Left lung (tissue), 4 donors: ENCODE measurements at regions not wholly inside any gene's neighbourhood (a gene's known extent, or its start where the extent isn't known, plus 50 kb on each side); places are given as distances from the start of the nearest gene placed in this dataset.
"Not testable (repeated sequence)": the region's sequence is repeated elsewhere in the genome, so short reads cannot be mapped to it uniquely, and the experiment has no call there.

Source experiments
- ATAC-seq: fragments of 200-7000 bp; cut with Tn5 transposase; one replicate; pipeline ENCODE4 v1.9.1; 2020; ENCODE audit warnings: moderate library complexity
- DNase-seq, 4 donors: peaks; one replicate each; pipeline ENCODE4 v3.0.0-alpha.2; 2013 to 2020
- H3K27ac ChIP-seq, 2 donors: fragments of 200-600 bp; sonication (generic) in 1 of 2; one replicate each; pipeline versions ENCODE4 v1.5.0 to v1.8.0; 2020 to 2021
- H3K27me3 ChIP-seq, 2 donors: fragments of 200-600 bp; sonication (generic) in 1 of 2; one replicate each; pipeline versions ENCODE4 v1.5.0 to v1.8.0; 2020 to 2021
- H3K36me3 ChIP-seq, 2 donors: fragments of 200-600 bp; sonication (generic) in 1 of 2; one replicate each; pipeline versions ENCODE4 v1.5.0 to v1.8.0; 2020 to 2021
- H3K4me1 ChIP-seq, 2 donors: fragments of 200-600 bp; one replicate each; pipeline ENCODE4 v1.8.0; 2021
- H3K4me3 ChIP-seq, 2 donors: fragments of 200-600 bp; sonication (generic) in 1 of 2; one replicate each; pipeline versions ENCODE4 v1.5.0 to v1.8.0; 2020 to 2021; ENCODE audit warnings: mild to moderate bottlenecking in 1 of 2
- H3K9me3 ChIP-seq, 2 donors: fragments of 200-600 bp; sonication (generic) in 1 of 2; one replicate each; pipeline versions ENCODE4 v1.5.0 to v1.8.0; 2020 to 2021
- intact Hi-C, 2 donors: fragments of 100-400 bp; cut with DNase I; formaldehyde crosslinking; loops; one replicate each; pipeline versions ENCODE4 v1.11.2 to v1.14.2; 2022
- TF ChIP-seq, protein P1 (sequence below), 2 donors: fragments of 200-600 bp; sonication (generic) in 1 of 2; IDR thresholded peaks; one replicate each; pipeline versions ENCODE4 v1.5.0 to v1.8.0; 2021; ENCODE audit warnings: antibody characterized with exemption in 2 of 2
- donor health status: DM: no; HTN: yes; CAD: no.
- donor health status: DM: no; HTN: no; CAD: no.

DNA sequence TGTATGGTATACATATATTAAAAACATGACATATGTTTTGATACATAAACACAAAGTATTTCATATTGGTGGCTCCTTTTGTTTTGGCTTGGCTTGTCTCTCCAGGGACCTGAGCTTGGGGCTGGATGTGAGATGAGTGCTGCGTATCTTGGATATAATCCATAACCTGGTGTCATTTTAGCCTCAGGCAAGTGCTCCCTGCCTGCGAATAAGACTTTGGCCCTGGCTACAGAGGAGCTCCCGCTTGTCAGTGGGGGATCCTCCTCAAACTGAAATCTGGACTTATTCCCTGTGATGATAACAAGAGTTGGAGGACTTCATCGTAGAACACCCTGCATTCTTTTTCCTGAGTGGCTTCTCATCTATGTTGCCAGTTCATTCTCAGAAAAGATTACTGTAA, 341.7 kb upstream of the CLINT1 start:
- no peaks in the 10 kb centered on the region for H3K36me3 ChIP-seq
- H3K9me3 ChIP-seq, result no peaks in the 10 kb centered on the region
- no peaks in the 10 kb centered on the region for H3K4me1 ChIP-seq
- ATAC-seq (no peak), DNase-seq (no peak)
- TF ChIP-seq, protein P1, sequence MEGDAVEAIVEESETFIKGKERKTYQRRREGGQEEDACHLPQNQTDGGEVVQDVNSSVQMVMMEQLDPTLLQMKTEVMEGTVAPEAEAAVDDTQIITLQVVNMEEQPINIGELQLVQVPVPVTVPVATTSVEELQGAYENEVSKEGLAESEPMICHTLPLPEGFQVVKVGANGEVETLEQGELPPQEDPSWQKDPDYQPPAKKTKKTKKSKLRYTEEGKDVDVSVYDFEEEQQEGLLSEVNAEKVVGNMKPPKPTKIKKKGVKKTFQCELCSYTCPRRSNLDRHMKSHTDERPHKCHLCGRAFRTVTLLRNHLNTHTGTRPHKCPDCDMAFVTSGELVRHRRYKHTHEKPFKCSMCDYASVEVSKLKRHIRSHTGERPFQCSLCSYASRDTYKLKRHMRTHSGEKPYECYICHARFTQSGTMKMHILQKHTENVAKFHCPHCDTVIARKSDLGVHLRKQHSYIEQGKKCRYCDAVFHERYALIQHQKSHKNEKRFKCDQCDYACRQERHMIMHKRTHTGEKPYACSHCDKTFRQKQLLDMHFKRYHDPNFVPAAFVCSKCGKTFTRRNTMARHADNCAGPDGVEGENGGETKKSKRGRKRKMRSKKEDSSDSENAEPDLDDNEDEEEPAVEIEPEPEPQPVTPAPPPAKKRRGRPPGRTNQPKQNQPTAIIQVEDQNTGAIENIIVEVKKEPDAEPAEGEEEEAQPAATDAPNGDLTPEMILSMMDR (IDR thresholded peaks at IDR 0.05), result no peak
- H3K27ac ChIP-seq, result no peak overlapping the region
- intact Hi-C loops, result no loop called here
- H3K27me3 ChIP-seq, result no peaks in the 10 kb centered on the region
- no peak overlapping the region for H3K4me3 ChIP-seq

DNA sequence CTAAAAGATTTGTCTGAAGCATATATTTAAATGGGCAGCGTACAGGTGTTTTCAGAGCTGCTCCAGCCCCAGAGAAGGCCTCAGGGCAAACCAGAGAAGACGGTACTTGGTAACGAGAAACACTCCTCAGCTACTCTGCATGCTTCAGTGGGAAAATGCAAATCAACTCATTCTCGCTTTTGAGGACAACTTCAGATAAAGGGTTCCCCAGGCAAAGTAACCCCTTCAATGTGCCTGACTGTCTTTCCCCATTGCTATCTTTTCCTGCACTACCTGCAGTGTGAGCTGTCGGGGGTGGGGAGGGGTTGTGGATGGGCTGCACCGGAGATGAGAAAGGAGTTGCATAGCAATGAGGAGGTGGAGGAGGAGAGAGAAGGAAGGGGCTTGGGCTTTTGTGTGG, 339.7 kb upstream of the CLINT1 start:
- H3K4me3 ChIP-seq, result no peak overlapping the region
- H3K9me3 ChIP-seq, result no peaks in the 10 kb centered on the region
- no peaks in the 10 kb centered on the region for H3K36me3 ChIP-seq
- TF ChIP-seq, protein P1 (IDR thresholded peaks at IDR 0.05), result no peak
- no peak overlapping the region for H3K27ac ChIP-seq
- ATAC-seq (no peak), DNase-seq (no peak)
- intact Hi-C loops, result no loop called here
- no peaks in the 10 kb centered on the region for H3K27me3 ChIP-seq
- no peaks in the 10 kb centered on the region for H3K4me1 ChIP-seq

DNA sequence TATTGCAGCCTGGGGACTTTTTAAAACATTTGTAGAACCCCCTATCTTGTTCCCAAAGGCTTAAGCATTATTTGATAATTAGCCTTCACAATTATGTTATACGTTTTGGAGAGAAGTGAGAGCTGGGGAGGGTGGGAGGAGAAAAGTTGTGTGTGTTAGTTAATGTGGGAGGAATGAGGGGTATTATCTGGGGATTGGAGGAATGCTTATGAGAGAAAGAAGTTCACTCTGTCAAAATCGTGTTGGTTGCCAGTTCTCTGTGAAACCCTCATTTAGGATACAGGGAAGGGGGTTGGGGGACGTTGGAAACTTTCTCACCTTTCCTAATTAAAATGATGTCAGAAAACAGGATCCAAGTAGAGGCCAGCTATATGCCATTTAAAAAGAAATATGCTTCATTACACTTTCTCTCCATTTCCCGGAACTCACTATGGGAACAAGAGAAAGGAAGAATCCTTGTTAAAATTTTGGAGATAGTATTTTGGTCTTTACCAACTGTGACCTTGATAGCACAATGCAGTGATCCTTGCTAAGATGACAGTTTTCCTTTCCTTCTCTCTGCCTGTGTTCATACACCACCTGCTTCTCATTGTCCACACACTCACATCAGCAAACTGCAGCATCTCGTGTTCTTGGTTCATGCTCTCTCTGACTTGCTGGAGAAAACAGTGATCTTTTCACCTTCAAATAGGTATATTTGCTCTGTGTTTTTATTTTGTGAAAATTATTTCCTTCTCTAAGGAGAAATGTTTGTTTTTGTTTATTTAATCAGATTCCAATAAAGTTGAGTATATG, 336.7 kb upstream of the CLINT1 start:
- ATAC-seq (no peak), DNase-seq (no peak)
- no peaks in the 10 kb centered on the region for H3K27me3 ChIP-seq
- no peaks in the 10 kb centered on the region for H3K4me1 ChIP-seq
- no peaks in the 10 kb centered on the region for H3K9me3 ChIP-seq
- no peaks in the 10 kb centered on the region for H3K36me3 ChIP-seq
- TF ChIP-seq, protein P1 (IDR thresholded peaks at IDR 0.05), result no peak
- intact Hi-C loops, result no loop called here
- no peak overlapping the region for H3K27ac ChIP-seq
- H3K4me3 ChIP-seq, result no peak overlapping the region

DNA sequence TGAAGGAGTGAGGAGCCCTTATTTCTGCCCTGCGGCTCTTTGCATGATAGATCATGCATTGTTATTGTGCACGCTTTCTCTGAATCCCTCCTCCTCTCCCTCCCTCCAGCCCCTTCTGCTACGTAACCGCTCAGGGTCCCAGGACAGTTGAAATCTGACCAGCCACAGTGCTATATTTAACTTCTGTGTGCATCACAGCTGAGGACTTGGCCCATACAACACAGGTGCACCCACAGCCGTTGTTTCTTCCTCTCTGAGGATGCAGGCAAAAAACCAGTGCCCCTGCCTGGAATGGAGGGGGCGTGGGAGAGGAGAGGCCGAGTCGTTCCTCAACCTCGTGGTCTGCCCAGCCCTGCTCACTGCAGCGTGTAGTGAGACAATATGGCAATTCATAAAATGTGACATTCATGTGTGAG, 335.6 kb upstream of the CLINT1 start:
- H3K9me3 ChIP-seq, result no peaks in the 10 kb centered on the region
- intact Hi-C loops, result no loop called here
- no peaks in the 10 kb centered on the region for H3K36me3 ChIP-seq
- no peak overlapping the region for H3K27ac ChIP-seq
- no peak overlapping the region for H3K4me3 ChIP-seq
- no peaks in the 10 kb centered on the region for H3K4me1 ChIP-seq
- DNase-seq (no peak), ATAC-seq (no peak)
- TF ChIP-seq, protein P1 (IDR thresholded peaks at IDR 0.05), result no peak
- no peaks in the 10 kb centered on the region for H3K27me3 ChIP-seq

DNA sequence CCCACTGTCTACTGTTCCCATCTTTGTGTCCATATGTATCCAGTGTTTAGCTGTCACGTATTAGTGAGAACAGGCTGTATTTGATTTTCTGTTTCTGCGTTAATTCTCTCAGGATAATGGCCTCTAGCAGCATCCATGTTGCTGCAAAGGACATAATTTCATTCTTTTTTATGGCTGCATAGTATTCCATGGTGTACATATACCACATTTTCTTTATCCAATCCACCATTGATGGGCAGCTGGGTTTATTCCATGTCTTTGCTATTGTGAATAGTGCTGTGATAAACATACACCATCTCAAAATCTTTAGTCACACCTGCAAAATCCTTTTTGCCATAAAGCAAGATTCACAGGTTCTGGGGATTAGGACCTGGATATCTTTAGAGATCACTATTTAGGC, 334.4 kb upstream of the CLINT1 start:
- H3K9me3 ChIP-seq, H3K27ac ChIP-seq, H3K4me1 ChIP-seq, H3K36me3 ChIP-seq, ATAC-seq, intact Hi-C loops, H3K27me3 ChIP-seq, DNase-seq, H3K4me3 ChIP-seq: not testable (repeated sequence)

DNA sequence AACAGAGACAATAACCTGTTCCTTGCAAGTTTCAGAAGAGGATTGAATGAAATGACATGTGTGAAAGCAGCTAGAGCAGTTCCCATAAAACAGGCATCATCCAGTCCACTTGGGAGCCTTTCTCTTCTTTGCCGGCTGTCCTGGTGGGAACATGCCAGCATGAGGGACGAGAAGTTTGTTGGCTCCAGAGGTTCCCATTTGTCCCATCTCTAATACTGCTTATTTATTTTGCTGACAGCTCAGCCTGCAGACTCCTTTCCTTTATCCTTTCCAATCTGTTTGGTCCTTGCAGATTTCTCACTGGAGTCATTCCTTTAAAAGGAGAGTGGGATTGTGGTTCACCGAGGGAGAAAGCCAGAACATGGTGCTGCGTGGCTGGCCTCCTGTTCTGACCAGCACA, 321.5 kb upstream of the CLINT1 start:
- no peak overlapping the region for H3K4me3 ChIP-seq

More for the DNA sequence above, 321.5 kb upstream of the CLINT1 start:
- TF ChIP-seq, protein P1 (IDR thresholded peaks at IDR 0.05), result no peak
- no peaks in the 10 kb centered on the region for H3K4me1 ChIP-seq
- no peaks in the 10 kb centered on the region for H3K9me3 ChIP-seq
- DNase-seq, result no peak
- H3K27me3 ChIP-seq, result no peaks in the 10 kb centered on the region
- intact Hi-C loops, result no loop called here
- no peaks in the 10 kb centered on the region for H3K36me3 ChIP-seq
- ATAC-seq, result no peak
- H3K27ac ChIP-seq, result no peak overlapping the region
